GM10266 (cell line): ENCODE measurements at regions not wholly inside any gene's neighbourhood (a gene's known extent, or its start where the extent isn't known, plus 50 kb on each side); places are given as distances from the start of the nearest gene placed in this dataset.
"Not testable (repeated sequence)": the region's sequence is repeated elsewhere in the genome, so short reads cannot be mapped to it uniquely, and the experiment has no call there.

ENCODE experiments used
- DNase-seq: peaks from one replicate; pipeline ENCODE4 v3.0.0; 2012; ENCODE audit errors: extremely low spot score
- TF ChIP-seq, protein P1 (sequence below): IDR thresholded peaks from 2 replicates; pipeline ENCODE4 v1.5.1; 2012; ENCODE audit warnings: mild to moderate bottlenecking, low read depth; ENCODE audit not compliant: control insufficient read depth, insufficient read depth; ENCODE audit errors: missing control alignments

- DNase-seq = no peak
- TF ChIP-seq, protein P1, sequence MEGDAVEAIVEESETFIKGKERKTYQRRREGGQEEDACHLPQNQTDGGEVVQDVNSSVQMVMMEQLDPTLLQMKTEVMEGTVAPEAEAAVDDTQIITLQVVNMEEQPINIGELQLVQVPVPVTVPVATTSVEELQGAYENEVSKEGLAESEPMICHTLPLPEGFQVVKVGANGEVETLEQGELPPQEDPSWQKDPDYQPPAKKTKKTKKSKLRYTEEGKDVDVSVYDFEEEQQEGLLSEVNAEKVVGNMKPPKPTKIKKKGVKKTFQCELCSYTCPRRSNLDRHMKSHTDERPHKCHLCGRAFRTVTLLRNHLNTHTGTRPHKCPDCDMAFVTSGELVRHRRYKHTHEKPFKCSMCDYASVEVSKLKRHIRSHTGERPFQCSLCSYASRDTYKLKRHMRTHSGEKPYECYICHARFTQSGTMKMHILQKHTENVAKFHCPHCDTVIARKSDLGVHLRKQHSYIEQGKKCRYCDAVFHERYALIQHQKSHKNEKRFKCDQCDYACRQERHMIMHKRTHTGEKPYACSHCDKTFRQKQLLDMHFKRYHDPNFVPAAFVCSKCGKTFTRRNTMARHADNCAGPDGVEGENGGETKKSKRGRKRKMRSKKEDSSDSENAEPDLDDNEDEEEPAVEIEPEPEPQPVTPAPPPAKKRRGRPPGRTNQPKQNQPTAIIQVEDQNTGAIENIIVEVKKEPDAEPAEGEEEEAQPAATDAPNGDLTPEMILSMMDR = no peak
These were observed 633.4 kb downstream of the EPHA3 start for GRCh38 chr3:89740881-89741177.

DNA sequence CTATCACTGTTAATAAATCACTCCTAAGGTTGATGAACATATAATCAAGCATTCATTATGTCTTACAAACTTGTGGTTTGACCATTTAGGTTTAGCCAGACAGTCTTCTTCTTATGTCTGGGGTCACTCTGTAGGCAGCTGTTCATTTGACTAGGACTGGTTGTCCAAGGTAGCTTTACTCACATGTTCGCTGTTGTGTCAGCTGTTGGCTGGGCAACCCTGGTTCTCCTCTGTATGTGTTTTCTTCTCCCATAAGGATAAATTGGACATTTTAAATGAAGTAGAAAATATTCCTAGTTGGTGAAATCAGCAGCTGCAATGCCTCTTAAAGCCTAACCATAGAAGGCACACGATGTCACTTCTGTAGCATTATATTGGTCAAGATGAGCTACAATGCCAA is 635.1 kb downstream of the EPHA3 start:
- TF ChIP-seq, protein P1 = no peak

GRCh38 chr3:89747541-89748278 is 640.3 kb downstream of the EPHA3 start:
- not testable (repeated sequence) for DNase-seq

More for the DNA sequence above, 635.1 kb downstream of the EPHA3 start:
- no peak for DNase-seq

GRCh38 chr3:89762405-89762804 is 655.0 kb downstream of the EPHA3 start:
- no peak for DNase-seq
- TF ChIP-seq, protein P1 = no peak

DNA sequence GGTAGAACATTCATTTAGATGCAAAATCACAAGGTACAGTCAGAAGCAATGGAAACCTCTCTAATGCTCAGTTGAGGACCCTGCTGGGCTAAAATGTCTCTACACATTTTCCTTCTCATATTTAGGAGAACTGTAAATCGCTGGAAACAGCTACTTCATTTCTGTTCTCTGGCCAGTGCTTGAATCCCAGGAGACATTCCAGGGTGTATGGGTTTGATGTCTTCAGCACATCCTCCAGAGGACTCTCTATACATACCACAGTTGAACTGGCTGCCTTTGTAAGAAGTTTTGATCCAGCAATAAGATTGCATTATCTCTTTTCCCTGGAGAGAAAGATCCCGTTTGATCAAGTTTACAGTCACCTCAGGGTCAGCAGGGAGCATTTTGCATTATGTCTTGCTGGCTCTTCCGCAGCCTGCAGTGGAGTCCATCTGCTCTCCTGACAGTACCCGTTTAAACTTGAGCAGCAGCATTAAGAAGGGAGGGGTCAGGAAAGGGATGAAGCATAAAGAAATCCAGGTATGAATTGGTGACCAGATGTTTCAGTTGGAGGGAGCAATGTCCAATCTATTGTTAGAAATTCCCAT is 676.0 kb downstream of the EPHA3 start:
- TF ChIP-seq, protein P1 = no peak
- no peak for DNase-seq

DNA sequence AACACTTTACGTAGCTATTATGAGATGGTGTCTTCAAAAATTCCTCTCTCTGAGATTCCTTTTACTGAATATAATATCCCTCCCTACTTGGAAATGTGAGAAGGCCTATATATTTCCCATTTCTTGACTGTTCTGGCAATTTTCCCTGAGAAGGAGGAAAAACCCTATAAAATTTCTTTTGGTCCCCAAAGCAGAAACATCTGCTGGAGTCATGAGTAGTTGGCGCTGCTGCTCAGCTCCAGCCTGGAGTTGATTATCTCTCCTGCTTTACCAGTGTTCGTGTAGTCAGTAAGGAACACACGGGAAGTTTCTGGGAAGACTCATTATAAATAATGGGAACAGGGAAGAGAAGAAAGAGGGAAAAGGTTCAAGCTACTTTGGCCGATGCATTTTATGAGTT is 680.1 kb downstream of the EPHA3 start:
- TF ChIP-seq, protein P1 = no peak
- no peak for DNase-seq

- TF ChIP-seq, protein P1 = no peak
- DNase-seq = no peak
These were observed 680.6 kb downstream of the EPHA3 start for GRCh38 chr3:89787979-89788378.
